ENCODE measurements at regions not wholly inside any gene's neighbourhood (a gene's known extent, or its start where the extent isn't known, plus 50 kb on each side); places are given as distances from the start of the nearest gene placed in this dataset.

DNA sequence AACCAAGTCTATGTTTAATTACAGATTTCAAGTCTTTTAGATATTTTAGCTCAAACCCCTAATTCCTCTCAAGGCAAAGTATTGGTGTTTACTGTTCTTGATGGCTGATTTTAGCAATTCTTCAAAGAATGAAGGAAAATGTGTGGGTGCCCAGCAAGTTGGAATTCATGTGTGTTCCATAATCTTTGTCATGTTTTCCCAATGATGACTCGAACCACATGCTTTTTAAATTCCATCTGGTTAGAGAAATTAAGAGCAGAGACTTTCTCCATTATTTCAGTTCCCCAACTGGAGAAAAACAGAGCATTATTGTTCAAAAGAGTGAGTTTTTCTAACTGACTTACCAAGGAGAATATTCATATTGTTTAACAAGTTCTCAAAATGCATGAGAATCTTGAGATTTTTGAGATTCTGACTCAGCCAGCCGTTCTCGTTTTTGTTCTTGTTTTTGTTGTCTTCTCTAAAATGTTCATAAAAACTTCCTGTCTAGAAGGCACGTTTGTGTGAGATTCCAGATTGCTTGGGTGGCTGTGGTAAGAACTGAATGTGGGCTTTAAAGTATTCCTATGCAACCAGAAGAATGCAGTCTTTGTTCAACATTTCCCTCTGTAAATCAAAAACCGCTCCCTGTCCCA, 404.7 kb downstream of the IRS2 start:
- DNase-seq (no peak), ATAC-seq (no peak)
- Mint-ChIP-seq H3K4me1 (no peaks in the 10 kb centered on the region), H3K36me3 (no peaks in the 10 kb centered on the region), H3K9me3 (peaks cover 0 to 5% (median 0%) of the 10 kb centered on the region in 11 donors), H3K27ac (no peak overlapping the region), H3K27me3 (peaks cover 0 to 18% (median 10%) of the 10 kb centered on the region in 5 donors), H3K4me3 (no peak overlapping the region)
- no peak overlapping the region for H3K27ac ChIP-seq (ENCODE audit: low read depth, low read length)
- H3K9me3 ChIP-seq (ENCODE audit: control insufficient read depth in 2 of 3, low read length in 3 of 3) = no peaks in the 10 kb centered on the region
- POLR2A ChIA-PET = interaction anchor here (0.8 kb wide), 1 partner anchor 11 kb away, joined by 4 read pairs; no protein-coding TSS in a partner anchor
- CTCF ChIA-PET = no interaction called here
- no peak overlapping the region for H3K4me3 ChIP-seq (ENCODE audit: low read length)
- intact Hi-C loops (cut with micrococcal nuclease) = no loop called here
- no peaks in the 10 kb centered on the region for H3K27me3 ChIP-seq (ENCODE audit: control insufficient read depth in 2 of 2, insufficient read depth in 2 of 2, low read length in 2 of 2)
- no peaks in the 10 kb centered on the region for H3K4me1 ChIP-seq (ENCODE audit: control insufficient read depth in 2 of 2, insufficient read depth in 2 of 2, low read length in 2 of 2)
- no peaks in the 10 kb centered on the region for H3K36me3 ChIP-seq (ENCODE audit: control insufficient read depth in 2 of 3, insufficient read depth in 3 of 3, low read length in 3 of 3)

DNA sequence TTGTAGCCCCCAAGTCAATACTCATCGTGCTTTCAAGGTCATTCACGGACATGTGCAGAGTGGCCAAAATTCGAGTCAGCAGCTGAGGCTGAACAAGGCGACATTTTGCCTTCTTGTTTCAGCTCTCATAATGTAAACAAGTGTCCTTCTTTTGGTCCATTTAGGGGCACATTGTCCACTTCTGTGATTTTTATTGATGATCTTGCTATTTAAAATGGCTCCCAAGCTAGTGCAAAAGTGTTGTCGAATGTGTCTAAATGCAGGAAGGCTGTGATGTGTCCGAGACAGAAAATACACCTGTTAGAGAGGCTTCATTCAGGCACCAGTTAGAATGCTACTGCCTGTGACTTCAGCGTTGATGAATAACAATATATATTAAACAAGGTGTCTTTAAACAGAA, 405.9 kb downstream of the IRS2 start:
- Mint-ChIP-seq H3K27me3 (peaks cover 0 to 15% (median 10%) of the 10 kb centered on the region in 5 donors), H3K4me1 (no peaks in the 10 kb centered on the region), H3K4me3 (no peak overlapping the region), H3K9me3 (peaks cover 0 to 5% (median 0%) of the 10 kb centered on the region in 11 donors), H3K27ac (no peak overlapping the region), H3K36me3 (no peaks in the 10 kb centered on the region)
- CTCF ChIA-PET = no interaction called here
- intact Hi-C loops (cut with micrococcal nuclease) = no loop called here
- DNase-seq (no peak), ATAC-seq (no peak)
- no peaks in the 10 kb centered on the region for H3K9me3 ChIP-seq (ENCODE audit: control insufficient read depth in 2 of 3, low read length in 3 of 3)
- POLR2A ChIA-PET = no interaction called here
- H3K27me3 ChIP-seq (ENCODE audit: control insufficient read depth in 2 of 2, insufficient read depth in 2 of 2, low read length in 2 of 2) = no peaks in the 10 kb centered on the region
- no peaks in the 10 kb centered on the region for H3K4me1 ChIP-seq (ENCODE audit: control insufficient read depth in 2 of 2, insufficient read depth in 2 of 2, low read length in 2 of 2)
- H3K27ac ChIP-seq (ENCODE audit: low read depth, low read length) = no peak overlapping the region
- no peaks in the 10 kb centered on the region for H3K36me3 ChIP-seq (ENCODE audit: control insufficient read depth in 2 of 3, insufficient read depth in 3 of 3, low read length in 3 of 3)
- H3K4me3 ChIP-seq (ENCODE audit: low read length) = no peak overlapping the region

DNA sequence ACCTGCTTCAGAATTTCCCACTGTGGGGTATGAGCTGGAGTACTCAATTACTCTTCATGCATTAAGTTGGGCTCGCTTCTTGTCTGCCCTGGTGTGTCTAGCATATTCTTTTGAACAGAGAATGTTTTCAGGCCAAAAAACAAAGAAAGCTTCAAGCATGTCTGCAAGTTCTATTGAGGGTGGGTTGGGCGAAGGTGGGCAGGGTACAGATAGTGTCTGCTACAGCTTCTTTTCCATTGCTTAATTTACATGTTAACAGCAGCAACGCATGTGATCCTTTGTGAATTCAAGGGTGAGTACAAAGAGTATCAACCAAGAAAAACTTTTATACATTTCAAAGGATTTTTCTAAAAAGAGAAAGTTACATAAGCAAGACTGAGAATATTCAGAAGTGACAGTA, 406.5 kb downstream of the IRS2 start:
- no peaks in the 10 kb centered on the region for H3K36me3 Mint-ChIP-seq

DNA sequence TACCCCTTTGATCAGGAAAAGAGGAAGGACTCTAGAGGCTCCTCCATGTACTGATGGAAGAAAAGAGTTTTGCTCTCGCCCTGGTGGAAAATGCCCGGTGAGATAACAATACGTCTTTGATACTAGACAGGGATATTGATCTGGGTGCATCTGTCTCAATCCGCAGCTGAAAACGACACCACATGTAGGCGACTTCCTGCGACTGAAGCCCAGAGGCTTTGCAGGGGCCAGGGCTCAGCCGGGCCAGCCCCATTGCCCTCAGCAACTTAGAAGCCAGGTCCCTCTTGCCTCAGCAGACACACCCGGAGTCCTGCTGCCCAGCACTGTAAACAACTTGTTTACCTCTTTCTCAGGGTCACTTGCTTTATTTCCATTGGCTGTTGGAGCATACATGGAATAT, 409.4 kb downstream of the IRS2 start:
- Histone ChIP-seq H3K36me3 (ENCODE audit: control insufficient read depth in 2 of 3, insufficient read depth in 3 of 3, low read length in 3 of 3) (no peaks in the 10 kb centered on the region), H3K4me3 (ENCODE audit: low read length) (no peak overlapping the region), H3K4me1 (ENCODE audit: control insufficient read depth in 2 of 2, insufficient read depth in 2 of 2, low read length in 2 of 2) (no peaks in the 10 kb centered on the region), H3K9me3 (ENCODE audit: control insufficient read depth in 2 of 3, low read length in 3 of 3) (no peaks in the 10 kb centered on the region), H3K27ac (ENCODE audit: low read depth, low read length) (no peak overlapping the region), H3K27me3 (ENCODE audit: control insufficient read depth in 2 of 2, insufficient read depth in 2 of 2, low read length in 2 of 2) (no peaks in the 10 kb centered on the region)
- DNase-seq (no peak), ATAC-seq (no peak)
- H3K27ac Mint-ChIP-seq = no peak overlapping the region
- ChIA-PET POLR2A (no interaction called here), CTCF (no interaction called here)
- no peaks in the 10 kb centered on the region for H3K4me1 Mint-ChIP-seq
- H3K4me3 Mint-ChIP-seq = no peak overlapping the region
- H3K27me3 Mint-ChIP-seq = peaks cover 0 to 25% (median 10%) of the 10 kb centered on the region in 5 donors
- H3K36me3 Mint-ChIP-seq = no peaks in the 10 kb centered on the region
- intact Hi-C loops (cut with micrococcal nuclease) = no loop called here
- no peaks in the 10 kb centered on the region for H3K9me3 Mint-ChIP-seq

More for the DNA sequence above, 406.5 kb downstream of the IRS2 start:
- H3K9me3 ChIP-seq (ENCODE audit: control insufficient read depth in 2 of 3, low read length in 3 of 3) = no peaks in the 10 kb centered on the region
- Mint-ChIP-seq H3K4me1 (no peaks in the 10 kb centered on the region), H3K9me3 (peaks cover 0 to 5% (median 0%) of the 10 kb centered on the region in 11 donors), H3K27ac (no peak overlapping the region), H3K4me3 (no peak overlapping the region), H3K27me3 (peaks cover 0 to 15% (median 10%) of the 10 kb centered on the region in 5 donors)
- DNase-seq = no peak
- H3K36me3 ChIP-seq (ENCODE audit: control insufficient read depth in 2 of 3, insufficient read depth in 3 of 3, low read length in 3 of 3) = no peaks in the 10 kb centered on the region
- intact Hi-C loops (cut with micrococcal nuclease) = no loop called here
- POLR2A ChIA-PET = no interaction called here
- H3K4me3 ChIP-seq (ENCODE audit: low read length) = no peak overlapping the region
- ATAC-seq = no peak
- CTCF ChIA-PET = no interaction called here
- no peaks in the 10 kb centered on the region for H3K4me1 ChIP-seq (ENCODE audit: control insufficient read depth in 2 of 2, insufficient read depth in 2 of 2, low read length in 2 of 2)
- H3K27ac ChIP-seq (ENCODE audit: low read depth, low read length) = no peak overlapping the region
- H3K27me3 ChIP-seq (ENCODE audit: control insufficient read depth in 2 of 2, insufficient read depth in 2 of 2, low read length in 2 of 2) = no peaks in the 10 kb centered on the region

DNA sequence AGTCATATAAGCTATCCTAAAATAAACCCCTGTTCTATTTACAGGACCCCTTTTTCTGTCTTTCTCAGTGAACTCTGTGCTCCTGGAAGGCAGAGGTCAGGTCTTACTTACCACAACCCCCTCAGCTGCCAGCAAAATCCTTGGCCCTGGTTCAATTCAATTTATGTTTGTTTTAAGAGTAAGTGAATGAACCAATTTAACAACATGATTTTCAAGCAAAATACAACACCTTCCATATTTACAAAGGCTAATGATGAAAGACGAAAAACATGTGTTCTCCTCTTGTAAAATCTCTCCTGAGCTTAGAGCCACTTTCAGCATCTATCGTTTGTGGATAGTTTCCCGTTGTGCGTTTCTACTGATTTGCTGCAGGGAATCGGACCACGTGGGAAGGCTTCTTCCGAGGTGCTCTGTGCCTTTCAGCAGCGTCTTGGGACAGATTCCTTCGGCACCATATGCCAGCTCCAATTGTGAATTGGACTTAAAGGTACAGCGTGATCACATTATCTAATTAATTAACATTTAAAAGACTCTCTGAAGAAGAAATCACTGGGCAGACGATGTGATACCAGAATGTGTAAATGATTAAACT, 411.7 kb downstream of the IRS2 start:
- ATAC-seq = no peak
- POLR2A ChIA-PET = no interaction called here
- CTCF ChIA-PET = no interaction called here
- Histone ChIP-seq H3K9me3 (ENCODE audit: control insufficient read depth in 2 of 3, low read length in 3 of 3) (no peaks in the 10 kb centered on the region), H3K36me3 (ENCODE audit: control insufficient read depth in 2 of 3, insufficient read depth in 3 of 3, low read length in 3 of 3) (no peaks in the 10 kb centered on the region), H3K4me1 (ENCODE audit: control insufficient read depth in 2 of 2, insufficient read depth in 2 of 2, low read length in 2 of 2) (no peaks in the 10 kb centered on the region), H3K4me3 (ENCODE audit: low read length) (no peak overlapping the region), H3K27me3 (ENCODE audit: control insufficient read depth in 2 of 2, insufficient read depth in 2 of 2, low read length in 2 of 2) (no peaks in the 10 kb centered on the region), H3K27ac (ENCODE audit: low read depth, low read length) (no peak overlapping the region)
- Mint-ChIP-seq H3K9me3 (no peaks in the 10 kb centered on the region), H3K4me1 (peaks cover 0 to 2% (median 0%) of the 10 kb centered on the region in 7 donors), H3K27me3 (peaks cover 0 to 28% (median 4%) of the 10 kb centered on the region in 5 donors), H3K27ac (peak overlapping the region in 1 of 9 donors; percentile 48), H3K4me3 (no peak overlapping the region), H3K36me3 (no peaks in the 10 kb centered on the region)
- DNase-seq = no peak
- intact Hi-C loops (cut with micrococcal nuclease) = loop anchor here in 1 of 2 donors (5.0 kb wide), 1 partner anchor 743 kb away; no protein-coding TSS in a partner anchor

DNA sequence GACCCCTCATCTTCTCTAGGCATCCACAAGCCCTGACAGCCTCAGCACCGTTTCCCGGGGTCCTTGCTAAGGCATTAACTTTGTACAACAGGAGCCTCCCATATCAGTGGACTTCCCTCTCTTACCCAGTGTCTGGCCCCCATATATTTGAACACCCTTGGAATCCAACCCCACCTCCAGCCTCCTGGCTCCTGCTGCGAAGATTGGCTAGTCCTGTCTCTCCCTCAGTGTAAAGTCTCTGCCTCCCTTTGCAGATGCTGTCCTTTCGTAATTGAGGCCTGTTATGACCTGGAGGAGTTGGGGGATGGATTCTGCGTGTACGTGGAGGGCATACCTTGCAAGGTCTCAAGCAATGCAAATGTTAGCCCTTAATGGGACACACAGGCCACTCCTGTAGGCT, 413.7 kb downstream of the IRS2 start:
- POLR2A ChIA-PET = no interaction called here
- ATAC-seq = no peak
- no peak for DNase-seq
- Histone ChIP-seq H3K36me3 (ENCODE audit: control insufficient read depth in 2 of 3, insufficient read depth in 3 of 3, low read length in 3 of 3) (no peaks in the 10 kb centered on the region), H3K4me3 (ENCODE audit: low read length) (no peak overlapping the region), H3K27me3 (ENCODE audit: control insufficient read depth in 2 of 2, insufficient read depth in 2 of 2, low read length in 2 of 2) (no peaks in the 10 kb centered on the region), H3K27ac (ENCODE audit: low read depth, low read length) (no peak overlapping the region), H3K9me3 (ENCODE audit: control insufficient read depth in 2 of 3, low read length in 3 of 3) (no peaks in the 10 kb centered on the region), H3K4me1 (ENCODE audit: control insufficient read depth in 2 of 2, insufficient read depth in 2 of 2, low read length in 2 of 2) (no peaks in the 10 kb centered on the region)
- no peak overlapping the region for H3K4me3 Mint-ChIP-seq
- peaks cover 0 to 28% (median 4%) of the 10 kb centered on the region in 5 donors for H3K27me3 Mint-ChIP-seq
- peaks cover 0 to 2% (median 0%) of the 10 kb centered on the region in 7 donors for H3K4me1 Mint-ChIP-seq
- no peaks in the 10 kb centered on the region for H3K9me3 Mint-ChIP-seq
- intact Hi-C loops (cut with micrococcal nuclease) = loop anchor here in 1 of 2 donors (5.0 kb wide), 1 partner anchor 745 kb away; no protein-coding TSS in a partner anchor
- H3K36me3 Mint-ChIP-seq = no peaks in the 10 kb centered on the region
- CTCF ChIA-PET = no interaction called here
- peak overlapping the region in 1 of 9 donors; percentile 63 for H3K27ac Mint-ChIP-seq

DNA sequence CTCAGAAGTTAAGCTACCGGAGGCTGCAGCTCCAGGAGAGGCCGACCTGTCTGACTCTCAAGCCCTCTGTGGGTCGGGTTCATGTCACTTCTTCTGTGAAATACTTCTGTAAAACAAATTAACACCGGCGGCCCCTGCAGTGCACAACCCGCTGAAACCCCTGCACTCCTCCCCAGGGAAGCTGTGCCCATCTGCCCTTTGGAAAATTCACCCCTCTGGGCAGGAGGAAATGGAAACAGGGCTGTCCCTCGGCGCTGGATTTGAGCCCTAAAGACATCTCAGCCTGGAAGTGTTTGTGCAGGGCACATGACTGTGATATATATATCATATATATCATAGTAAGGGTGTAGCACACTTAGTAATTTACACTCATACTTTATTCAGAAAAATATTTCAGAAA, 415.3 kb downstream of the IRS2 start:
- POLR2A ChIA-PET = interaction anchor here (0.5 kb wide), 1 partner anchor 10 kb away, joined by 4 read pairs; no protein-coding TSS in a partner anchor
- Histone ChIP-seq H3K27ac (ENCODE audit: low read depth, low read length) (no peak overlapping the region), H3K4me1 (ENCODE audit: control insufficient read depth in 2 of 2, insufficient read depth in 2 of 2, low read length in 2 of 2) (no peaks in the 10 kb centered on the region), H3K4me3 (ENCODE audit: low read length) (no peak overlapping the region), H3K9me3 (ENCODE audit: control insufficient read depth in 2 of 3, low read length in 3 of 3) (no peaks in the 10 kb centered on the region), H3K36me3 (ENCODE audit: control insufficient read depth in 2 of 3, insufficient read depth in 3 of 3, low read length in 3 of 3) (no peaks in the 10 kb centered on the region), H3K27me3 (ENCODE audit: control insufficient read depth in 2 of 2, insufficient read depth in 2 of 2, low read length in 2 of 2) (no peaks in the 10 kb centered on the region)
- Mint-ChIP-seq H3K27me3 (peaks cover 0 to 33% (median 0%) of the 10 kb centered on the region in 5 donors), H3K4me3 (no peak overlapping the region), H3K4me1 (peaks cover 0 to 2% (median 0%) of the 10 kb centered on the region in 7 donors), H3K36me3 (peaks cover 0 to 2% (median 0%) of the 10 kb centered on the region in 5 donors), H3K27ac (no peak overlapping the region), H3K9me3 (peaks cover 0 to 3% (median 0%) of the 10 kb centered on the region in 11 donors)
- ATAC-seq (no peak), DNase-seq (no peak)
- intact Hi-C loops (cut with micrococcal nuclease) = loop anchor here in 1 of 2 donors (5.0 kb wide), 1 partner anchor 746 kb away; no protein-coding TSS in a partner anchor
- CTCF ChIA-PET = no interaction called here

Data from naive thymus-derived CD4-positive, alpha-beta T cell (primary cell).